ENCODE measurements at regions not wholly inside any gene's neighbourhood (a gene's known extent, or its start where the extent isn't known, plus 50 kb on each side); places are given as distances from the start of the nearest gene placed in this dataset.

DNA sequence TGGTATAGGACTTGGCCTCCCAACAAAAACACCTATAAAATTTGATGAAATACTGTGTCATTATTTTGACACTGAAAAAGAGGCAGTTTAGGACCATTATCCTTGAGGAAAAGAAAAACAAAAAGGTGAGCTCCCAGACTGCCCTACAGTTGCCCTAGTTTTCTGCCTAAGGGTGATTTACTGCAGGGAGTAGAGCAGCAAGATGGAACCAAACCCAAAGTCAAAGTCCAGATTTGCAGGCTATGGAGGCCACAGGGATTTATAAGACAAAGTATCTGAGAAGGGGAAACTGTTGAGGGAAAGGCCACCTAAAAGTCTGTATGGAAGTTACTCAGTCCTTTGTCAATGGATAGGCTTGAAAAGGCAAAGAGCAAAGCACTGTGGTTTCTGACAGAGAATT lies 112.4 kb upstream of the TRPC4 start:
- no peak for DNase-seq (ENCODE audit: low spot score in 2 of 2)
- intact Hi-C loops (cut with DNase I; ENCODE audit: low total_unique reads) = no loop called here
- no peak for TF ChIP-seq POLR2A (IDR thresholded peaks at IDR 0.05)
- no peak for TF ChIP-seq CTCF (IDR thresholded peaks at IDR 0.05)
- H3K4me3 ChIP-seq (ENCODE audit: low read depth, poor library complexity, severe bottlenecking) = no peak overlapping the region

DNA sequence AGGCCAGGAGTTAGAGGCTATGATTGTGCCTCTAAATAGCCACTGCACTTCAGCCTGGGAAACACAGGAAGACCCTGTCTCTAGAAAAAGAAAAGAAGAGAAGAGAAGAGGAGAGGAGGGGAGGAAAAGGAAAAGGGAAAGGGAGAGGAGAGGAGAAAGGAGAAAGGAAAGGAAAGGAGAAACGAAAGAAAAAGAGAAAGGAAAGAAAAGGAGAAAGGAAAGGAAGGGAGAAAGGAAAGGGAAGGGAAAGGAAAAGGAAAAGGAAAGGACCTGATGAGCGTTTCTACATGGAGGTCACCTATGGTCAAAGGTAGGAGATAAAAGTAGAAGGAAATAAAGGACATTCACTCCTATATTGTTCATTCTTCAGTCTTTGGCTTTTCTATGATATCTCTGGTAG lies 109.1 kb upstream of the TRPC4 start:
- intact Hi-C loops (cut with DNase I; ENCODE audit: low total_unique reads) = no loop called here
- WGBS, 2 donors = 60 to 84% methylated on average over 2 of the region's 2 CpGs
- no peak for DNase-seq (ENCODE audit: low spot score in 2 of 2)
- H3K4me3 ChIP-seq (ENCODE audit: low read depth, poor library complexity, severe bottlenecking) = no peak overlapping the region
- TF ChIP-seq POLR2A (IDR thresholded peaks at IDR 0.05) (no peak), CTCF (IDR thresholded peaks at IDR 0.05) (no peak)

- 67 to 83% methylated on average over 2 of the region's 2 CpGs for WGBS, 2 donors
- no peak for DNase-seq (ENCODE audit: low spot score in 2 of 2)
- TF ChIP-seq POLR2A (IDR thresholded peaks at IDR 0.05) = no peak
- TF ChIP-seq CTCF (IDR thresholded peaks at IDR 0.05) = no peak
- no peak overlapping the region for H3K4me3 ChIP-seq (ENCODE audit: low read depth, poor library complexity, severe bottlenecking)
- intact Hi-C loops (cut with DNase I; ENCODE audit: low total_unique reads) = no loop called here
Measured at GRCh38 chr13:37968555-37968954, 99.0 kb upstream of the TRPC4 start.

DNA sequence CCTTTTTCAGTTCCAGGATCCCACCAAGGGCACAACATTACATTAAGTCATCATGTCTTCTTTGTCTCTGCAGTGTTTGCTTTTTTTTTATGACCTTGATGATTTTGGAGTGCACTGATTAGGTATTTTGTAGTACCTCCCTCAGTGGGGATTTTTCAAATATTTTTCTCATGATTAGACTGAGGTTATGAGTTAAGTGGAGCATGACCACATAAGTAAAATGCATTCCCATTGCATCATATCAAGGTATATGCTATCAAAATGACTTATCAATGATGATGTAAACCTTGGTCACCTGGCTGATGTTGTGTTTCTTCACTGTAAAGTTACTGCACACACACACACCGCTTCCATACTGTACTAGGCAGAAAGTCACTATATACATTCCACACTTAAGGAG lies 96.7 kb upstream of the TRPC4 start:
- no peak overlapping the region for H3K4me3 ChIP-seq (ENCODE audit: low read depth, poor library complexity, severe bottlenecking)
- WGBS, 2 donors = 89 to 96% methylated on average over 1 of the region's 1 CpG
- TF ChIP-seq POLR2A (IDR thresholded peaks at IDR 0.05) = no peak
- no peak for TF ChIP-seq CTCF (IDR thresholded peaks at IDR 0.05)
- no peak for DNase-seq (ENCODE audit: low spot score in 2 of 2)
- intact Hi-C loops (cut with DNase I; ENCODE audit: low total_unique reads) = no loop called here

GRCh38 chr13:37960427-37960826 lies 90.9 kb upstream of the TRPC4 start:
- WGBS, 2 donors = 88 to 95% methylated on average over 1 of the region's 1 CpG
- no peak for DNase-seq (ENCODE audit: low spot score in 2 of 2)
- TF ChIP-seq POLR2A (IDR thresholded peaks at IDR 0.05) (no peak), CTCF (IDR thresholded peaks at IDR 0.05) (no peak)
- intact Hi-C loops (cut with DNase I; ENCODE audit: low total_unique reads) = no loop called here
- no peak overlapping the region for H3K4me3 ChIP-seq (ENCODE audit: low read depth, poor library complexity, severe bottlenecking)

- WGBS, 2 donors = 90 to 91% methylated on average over 5 of the region's 5 CpGs
- H3K4me3 ChIP-seq (ENCODE audit: low read depth, poor library complexity, severe bottlenecking) = no peak overlapping the region
- intact Hi-C loops (cut with DNase I; ENCODE audit: low total_unique reads) = no loop called here
- no peak for DNase-seq (ENCODE audit: low spot score in 2 of 2)
- TF ChIP-seq CTCF (IDR thresholded peaks at IDR 0.05) (no peak), POLR2A (IDR thresholded peaks at IDR 0.05) (no peak)
Measured at GRCh38 chr13:37959284-37959683, 89.7 kb upstream of the TRPC4 start.
